Stimulated activated CD8-positive, alpha-beta memory T cell treated with anti-CD3 and anti-CD28 coated beads, Interleukin-15, amount 100 ng/mL, for 1 hour (primary cell): ENCODE measurements at regions not wholly inside any gene's neighbourhood (a gene's known extent, or its start where the extent isn't known, plus 50 kb on each side); places are given as distances from the start of the nearest gene placed in this dataset.

Experiments used
- DNase-seq: peaks from one replicate; pipeline ENCODE4 v3.0.0-alpha.2; 2020; ENCODE audit warnings: low read depth

DNA sequence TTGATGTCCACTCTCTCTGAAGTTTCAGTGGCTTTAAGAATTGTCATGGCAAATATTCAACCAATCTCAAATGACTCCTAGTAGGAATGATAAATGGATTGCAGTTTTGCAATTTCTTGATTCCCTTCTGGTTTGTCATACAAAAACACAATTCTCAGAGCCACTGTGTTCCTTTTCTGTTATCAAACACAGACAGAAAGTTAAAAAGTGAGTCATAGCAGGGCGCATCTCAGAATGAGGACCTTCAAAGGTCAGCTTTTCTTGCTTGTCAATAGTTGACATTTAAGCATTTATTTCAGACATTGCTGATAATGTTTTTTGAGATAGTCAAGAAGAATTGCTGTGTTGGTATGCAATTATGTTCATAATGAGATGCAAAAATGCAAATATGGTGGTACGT lies 405.9 kb downstream of the NR2F2 start:
- DNase-seq = no peak

DNA sequence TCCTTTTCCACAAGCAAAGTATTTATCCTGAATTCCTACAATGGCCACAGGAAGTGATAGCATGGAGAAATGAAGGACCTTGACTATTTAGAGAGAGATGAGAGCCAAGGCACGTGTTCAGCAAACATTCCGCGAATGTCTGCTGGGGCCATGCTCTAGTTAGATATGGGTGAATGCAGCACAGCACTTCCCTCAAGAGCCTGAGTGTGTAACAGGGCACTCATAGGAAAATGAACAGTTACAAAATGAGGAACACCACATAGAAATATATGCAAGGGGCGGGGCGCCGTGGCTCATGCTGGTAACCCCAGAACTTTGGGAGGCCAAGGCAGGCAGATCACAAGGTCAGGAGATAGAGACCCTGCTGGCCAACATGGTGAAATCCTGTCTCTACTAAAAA lies 406.9 kb downstream of the NR2F2 start:
- no peak for DNase-seq

DNA sequence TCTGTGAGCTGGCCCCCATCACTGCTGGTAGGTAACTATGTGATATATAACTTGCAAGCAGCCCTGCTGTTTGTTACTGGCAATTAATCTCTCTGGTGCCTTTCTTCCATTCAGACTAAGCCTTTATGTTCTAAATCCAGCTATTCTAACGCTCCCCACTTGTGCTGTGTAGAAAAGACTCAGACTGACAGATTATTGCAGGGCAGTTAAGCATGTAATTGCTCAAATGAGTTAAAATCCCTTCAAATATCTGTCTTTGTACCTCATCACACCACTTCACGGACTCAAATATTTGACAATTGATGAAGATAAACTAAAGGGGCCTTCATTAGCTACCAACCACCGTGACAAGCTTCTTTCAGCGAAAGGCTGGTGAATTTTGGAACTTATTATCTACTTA lies 416.2 kb downstream of the NR2F2 start:
- DNase-seq = no peak

DNA sequence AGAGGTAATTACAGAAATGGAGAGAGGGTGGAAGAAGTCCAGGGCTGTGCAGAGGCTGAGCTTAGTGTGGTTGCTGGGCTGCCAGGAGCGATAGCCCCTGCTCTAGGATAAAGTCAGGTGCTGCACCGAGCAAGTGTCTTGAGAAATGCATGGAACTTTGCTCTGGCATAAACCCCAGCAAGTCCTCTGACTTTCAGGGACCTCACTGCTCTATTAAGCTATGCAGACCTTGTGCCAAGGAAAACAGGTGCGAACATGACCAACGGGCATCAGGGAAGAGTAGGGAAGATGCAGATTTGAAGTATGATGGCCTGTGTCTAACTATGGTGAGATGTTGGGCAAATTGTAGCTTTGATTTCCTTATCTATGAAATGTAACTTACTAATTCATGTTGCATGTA lies 416.8 kb downstream of the NR2F2 start:
- DNase-seq = no peak

DNA sequence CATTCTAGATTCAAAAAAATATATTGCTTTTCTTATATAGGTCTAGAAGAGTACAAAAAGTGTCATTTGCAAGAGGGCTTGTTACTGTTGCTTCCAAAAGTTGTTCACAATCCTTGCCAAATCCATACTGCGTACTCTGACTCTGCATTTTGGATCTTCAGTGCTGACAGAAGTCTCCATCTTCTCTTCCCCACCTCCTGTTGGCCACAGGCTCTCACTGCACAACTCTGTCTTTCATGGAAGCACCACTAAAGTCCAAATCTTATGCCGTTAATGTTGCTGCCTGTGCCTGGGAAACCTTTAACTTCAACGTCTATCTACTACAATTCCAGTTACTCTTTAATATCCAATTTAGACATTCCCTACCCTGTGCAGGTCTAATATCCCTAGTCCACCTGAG lies 419.9 kb downstream of the NR2F2 start:
- no peak for DNase-seq

DNA sequence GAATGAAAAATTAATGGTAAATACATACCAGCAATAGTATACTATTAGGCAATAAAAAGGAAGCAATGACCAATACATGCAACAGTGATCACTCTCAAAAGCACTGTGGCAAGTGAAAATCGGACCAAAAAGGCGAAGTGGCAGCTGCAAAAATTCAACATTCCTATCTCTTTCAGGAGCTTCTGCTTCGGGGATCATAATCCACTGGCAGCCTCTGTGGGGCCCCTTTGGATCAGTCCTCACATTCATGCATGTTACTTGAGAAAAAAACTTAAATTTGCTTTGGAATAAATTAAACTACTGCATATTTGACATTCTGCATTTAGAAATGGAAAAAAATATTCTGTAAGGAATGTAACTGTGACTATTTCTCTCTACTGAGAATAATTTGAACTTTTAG lies 425.6 kb downstream of the NR2F2 start:
- DNase-seq = no peak

DNA sequence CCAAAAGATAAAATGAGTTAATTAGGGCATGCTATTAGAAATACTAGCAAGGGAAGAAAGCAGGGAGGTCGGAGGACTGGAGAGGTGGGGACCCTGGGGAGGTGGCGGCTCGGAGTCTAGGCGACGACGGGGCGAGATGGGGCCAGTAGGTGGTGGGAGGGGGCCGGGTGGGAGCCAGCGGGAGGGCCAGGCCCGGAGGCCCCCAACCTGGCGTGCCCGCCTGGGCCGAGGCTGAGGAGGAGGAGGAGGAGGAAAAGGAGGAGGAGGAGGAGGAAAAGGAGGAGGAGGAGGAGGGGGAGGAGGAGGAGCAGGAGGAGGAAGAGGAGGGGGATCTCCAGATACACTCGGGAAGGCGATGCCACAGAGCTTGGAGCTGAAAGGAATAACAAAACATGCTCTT lies 426.2 kb downstream of the NR2F2 start:
- no peak for DNase-seq

DNA sequence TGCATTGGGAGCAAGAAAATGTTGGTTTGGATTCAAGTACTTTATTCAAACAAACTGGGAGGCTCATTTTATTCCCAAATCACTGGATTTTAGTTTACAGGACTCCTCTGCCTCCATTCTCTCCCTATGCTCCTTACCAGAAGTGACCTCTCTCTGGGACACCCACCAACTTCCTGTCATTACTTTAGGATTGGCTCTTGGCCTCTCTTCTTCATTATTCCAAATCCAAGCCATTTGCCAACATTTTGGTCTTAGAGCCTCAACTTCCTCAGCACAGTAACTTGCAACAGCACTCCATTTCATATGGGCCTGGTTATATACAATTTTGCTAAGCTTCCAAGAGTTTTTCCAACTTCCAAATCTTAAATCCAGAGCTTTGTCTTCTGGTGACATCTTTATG lies 432.1 kb downstream of the NR2F2 start:
- DNase-seq = no peak

DNA sequence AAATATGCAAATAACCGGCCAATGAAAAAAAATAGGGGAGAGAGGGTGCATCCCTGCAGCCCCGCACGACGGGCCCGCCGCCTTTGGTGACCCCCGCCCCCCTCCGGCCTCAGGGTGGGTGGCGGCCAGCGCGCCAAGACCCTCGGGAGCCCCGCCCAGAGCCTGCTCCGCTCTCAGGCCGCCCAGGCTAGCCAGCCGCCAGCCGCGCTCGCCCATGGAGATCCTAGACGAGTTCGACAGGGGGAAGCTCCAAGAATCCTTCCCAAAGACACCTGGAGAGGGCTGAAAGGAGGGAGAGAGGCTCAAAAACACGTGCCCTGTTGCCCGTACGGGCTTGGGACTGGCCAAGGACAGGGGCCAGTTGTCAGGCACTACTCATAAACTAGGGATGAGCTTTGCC lies 434.0 kb downstream of the NR2F2 start:
- DNase-seq = no peak

DNA sequence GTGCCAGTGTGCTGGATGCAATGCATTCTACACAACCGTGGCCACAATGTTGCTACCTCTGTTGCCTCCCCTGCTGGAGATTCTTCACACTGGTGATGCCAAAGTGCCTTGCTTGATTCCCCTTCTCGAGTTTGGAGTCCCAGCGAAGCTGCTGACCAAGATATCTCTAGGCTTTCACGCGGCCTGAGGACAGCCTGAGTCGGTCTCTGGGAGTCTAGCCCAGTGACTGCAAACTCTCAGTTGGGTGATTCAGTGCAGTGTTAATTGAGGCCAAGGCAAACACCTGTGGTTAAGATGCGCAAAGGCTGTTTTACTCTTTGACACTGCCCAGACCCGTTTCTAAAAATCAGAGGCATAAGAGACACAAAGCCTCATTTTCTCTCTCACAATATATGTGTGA lies 434.4 kb downstream of the NR2F2 start:
- no peak for DNase-seq

DNA sequence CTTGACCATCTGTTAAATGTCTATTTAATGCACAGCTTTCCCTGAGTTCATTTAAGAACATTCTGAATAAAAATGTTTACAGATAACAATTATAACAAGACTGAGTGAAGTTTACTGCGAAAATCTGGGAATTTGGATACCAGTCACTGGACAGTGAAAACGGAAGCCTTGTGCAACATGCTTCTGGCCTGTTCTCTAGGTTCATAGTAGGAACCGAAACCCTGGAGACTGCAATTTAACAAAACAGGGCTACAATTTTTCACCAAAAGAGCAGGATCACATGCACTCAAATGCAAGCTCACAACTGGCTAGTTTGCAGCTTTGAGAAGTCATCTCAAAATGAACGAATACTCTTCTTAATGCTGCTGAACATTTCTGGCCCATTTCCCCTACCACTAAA lies 435.9 kb downstream of the NR2F2 start:
- no peak for DNase-seq

DNA sequence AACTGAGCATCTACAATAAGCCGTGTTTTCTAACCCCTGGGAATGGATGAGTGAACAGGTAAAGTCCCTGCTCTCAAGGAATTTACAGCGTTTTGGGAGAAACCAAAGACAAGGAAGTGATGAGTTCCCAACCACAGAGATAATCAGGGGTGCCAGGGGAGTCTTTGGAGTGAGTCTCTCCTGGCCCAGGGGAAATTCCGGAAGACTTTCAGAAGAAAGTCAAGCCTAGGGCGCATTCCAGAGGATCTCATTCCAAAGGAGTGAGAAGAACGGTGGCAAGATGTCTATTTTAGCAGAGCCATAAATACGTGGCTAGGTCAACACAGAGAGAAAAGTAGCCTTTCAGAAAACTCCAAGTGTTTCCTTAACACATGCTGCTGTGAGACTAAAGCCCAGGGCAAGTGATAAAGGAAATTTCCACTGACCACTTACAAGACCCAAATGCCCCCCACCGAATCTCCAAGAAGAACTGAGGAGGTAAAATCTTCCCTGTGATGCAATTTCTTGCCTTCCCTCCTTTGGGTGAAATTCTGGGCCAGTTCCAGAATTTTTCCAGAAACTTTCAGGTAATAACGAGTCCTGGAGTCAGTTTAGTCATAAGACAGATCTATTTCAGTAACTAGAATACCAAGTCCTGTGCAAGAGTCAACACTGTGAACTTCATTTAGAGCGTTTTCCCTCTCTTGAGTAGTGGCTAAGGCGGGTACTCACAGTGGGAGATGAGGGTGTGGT lies 437.4 kb downstream of the NR2F2 start:
- DNase-seq = no peak

DNA sequence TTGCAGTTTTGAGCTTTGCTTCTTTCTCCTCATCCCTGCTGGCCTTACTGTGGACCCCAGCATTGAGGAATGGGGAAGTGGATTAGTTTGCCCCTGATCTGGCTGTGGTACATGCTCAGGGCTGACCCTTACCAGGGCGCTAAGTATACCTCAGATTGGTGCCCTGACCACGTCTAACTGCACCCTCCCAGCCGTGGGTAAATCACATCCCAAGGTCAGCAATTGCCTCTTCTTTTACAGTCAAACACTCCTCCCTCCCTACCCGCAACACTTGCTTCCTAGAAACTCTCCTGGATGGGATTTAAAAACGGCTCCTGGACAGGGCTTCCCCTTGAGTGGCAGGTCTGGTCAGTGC lies 437.9 kb downstream of the NR2F2 start:
- DNase-seq = no peak

DNA sequence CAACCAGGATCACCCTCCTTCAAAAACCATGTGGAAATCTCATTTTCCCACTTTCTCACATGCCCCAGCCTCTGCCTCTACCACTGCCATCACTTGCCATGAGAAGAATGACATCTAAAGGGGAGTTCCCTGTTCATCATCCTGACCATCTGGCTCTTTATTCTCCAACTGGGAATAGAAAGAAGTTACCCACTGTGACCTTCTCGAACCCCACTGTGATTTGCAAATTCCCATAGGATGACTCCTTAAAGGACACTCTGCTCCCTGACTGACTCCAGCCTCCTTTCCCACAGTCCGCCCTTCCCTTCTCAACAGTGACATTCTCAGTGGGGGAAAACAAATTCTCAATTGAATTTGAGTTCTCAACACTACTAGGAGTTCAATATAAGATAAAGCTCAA lies 440.5 kb downstream of the NR2F2 start:
- DNase-seq = no peak

DNA sequence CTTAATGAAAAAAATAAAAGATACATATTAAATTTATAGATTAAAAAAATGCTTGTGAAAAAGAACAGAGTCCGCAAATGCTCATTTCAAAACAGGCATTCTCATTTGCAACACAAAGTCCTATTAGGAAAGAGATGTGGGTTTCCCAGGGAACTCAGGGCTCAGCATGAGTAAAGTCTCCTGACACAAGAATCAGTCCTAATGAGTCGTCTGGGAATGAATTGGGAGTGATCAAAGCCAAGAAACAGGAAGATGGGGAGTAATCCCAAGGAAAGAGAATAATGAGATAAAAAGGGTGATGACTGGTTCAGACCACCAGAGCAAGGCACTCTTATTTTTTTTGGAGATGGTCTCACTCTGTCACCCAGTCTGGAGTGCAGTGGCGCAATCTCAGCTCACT lies 443.7 kb downstream of the NR2F2 start:
- DNase-seq = no peak

DNA sequence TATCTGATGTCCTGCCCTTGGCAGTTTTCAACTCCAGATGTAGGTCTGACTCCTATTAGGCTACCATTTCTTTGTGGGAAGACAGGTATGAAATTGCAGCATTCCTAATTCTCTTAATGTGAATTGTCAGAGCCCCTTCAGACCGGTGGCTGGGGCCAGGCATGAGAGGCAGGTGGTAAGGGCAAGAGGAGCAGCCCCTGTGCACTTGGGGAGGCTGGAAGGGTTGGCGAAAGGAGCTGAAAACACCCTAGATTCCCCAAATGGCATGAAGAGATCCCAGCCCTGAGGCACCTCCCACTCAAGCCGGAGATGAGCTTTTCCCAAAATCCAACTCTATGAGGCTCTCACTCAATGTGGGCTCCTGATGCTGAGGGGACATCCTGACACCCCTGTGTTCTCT lies 453.2 kb downstream of the NR2F2 start:
- DNase-seq = no peak

DNA sequence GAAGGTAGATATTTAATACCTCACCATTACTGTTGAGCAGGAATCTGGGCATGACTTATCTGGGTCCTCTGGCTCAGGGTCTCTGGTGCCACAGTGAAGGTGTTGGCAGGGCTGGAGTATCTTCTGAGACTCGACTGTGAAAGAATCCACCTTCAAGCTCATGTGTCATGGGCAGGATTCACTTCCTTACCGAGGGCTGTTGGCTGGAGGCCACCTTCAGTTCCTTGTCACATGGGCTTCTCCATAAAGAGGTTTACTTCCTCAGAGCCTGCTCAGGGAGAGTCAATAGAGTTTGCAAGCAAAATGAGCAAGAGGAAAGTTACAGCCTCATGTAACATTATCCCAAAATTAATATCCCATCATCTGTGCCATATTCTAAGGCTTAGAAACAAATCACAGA lies 459.5 kb downstream of the NR2F2 start:
- no peak for DNase-seq

DNA sequence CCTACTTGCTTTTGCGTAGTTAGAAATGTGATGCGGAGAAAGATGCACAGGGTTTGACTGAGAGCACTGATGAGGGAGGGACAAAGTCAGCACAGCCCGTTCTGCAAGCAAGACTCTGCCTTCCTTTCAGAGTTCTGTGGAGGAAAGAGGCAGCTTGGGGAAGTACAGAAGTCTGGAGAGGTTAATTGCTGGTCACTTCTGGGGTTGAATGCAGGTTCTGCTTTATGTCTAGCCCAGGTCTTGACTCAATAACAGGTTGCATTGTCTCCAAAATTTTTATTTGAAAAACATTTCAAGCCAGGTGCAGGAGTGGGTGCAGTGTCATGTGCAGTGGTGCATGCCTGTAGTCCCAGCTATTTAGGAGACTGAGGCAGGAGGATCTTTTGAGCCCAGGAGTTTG lies 461.7 kb downstream of the NR2F2 start:
- no peak for DNase-seq

DNA sequence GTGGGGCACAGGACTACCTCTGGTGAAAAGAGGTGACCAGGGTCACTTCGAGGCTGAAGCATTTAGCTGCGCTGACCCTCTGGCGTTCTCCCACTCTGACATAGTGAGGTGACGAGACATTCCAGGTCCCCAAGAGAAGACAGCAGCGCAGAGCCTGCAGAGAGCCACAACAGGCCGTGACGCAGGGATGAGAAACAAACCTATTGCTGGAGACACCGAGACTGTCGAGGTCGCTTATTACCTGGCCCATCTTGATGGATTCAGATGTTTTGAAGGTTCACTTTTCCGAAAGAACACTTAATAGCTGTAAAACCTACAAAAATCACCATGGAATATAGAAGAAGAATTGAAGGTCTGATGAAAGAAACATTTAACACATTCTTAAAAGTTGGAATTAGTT lies 466.3 kb downstream of the NR2F2 start:
- no peak for DNase-seq

DNA sequence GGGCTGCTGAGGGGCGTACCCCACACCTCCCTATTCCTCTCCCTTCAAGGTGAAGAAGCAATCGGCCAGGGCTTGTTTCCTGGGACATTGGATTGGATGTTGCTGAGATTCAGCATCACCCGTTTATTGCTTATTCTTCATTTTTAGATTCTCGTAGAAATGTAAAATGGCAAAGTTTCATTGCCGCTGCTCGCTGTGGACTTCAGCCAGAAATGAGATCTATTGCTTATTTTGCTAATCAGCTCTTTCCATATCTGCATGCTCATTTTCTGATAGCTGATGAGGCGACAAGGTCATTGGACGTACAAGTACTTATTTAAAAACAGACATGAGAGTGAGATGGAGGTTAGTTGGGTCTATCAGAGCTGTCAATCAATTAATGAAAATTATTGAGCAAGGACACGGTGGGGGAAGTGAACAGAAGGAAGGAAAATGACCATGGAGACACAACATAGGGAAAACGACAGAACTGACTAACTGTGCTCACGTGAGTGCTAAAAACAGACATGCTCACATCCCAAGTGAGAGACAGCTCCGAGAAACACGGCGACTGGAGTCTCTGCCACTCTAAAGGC lies 471.2 kb downstream of the NR2F2 start:
- no peak for DNase-seq

DNA sequence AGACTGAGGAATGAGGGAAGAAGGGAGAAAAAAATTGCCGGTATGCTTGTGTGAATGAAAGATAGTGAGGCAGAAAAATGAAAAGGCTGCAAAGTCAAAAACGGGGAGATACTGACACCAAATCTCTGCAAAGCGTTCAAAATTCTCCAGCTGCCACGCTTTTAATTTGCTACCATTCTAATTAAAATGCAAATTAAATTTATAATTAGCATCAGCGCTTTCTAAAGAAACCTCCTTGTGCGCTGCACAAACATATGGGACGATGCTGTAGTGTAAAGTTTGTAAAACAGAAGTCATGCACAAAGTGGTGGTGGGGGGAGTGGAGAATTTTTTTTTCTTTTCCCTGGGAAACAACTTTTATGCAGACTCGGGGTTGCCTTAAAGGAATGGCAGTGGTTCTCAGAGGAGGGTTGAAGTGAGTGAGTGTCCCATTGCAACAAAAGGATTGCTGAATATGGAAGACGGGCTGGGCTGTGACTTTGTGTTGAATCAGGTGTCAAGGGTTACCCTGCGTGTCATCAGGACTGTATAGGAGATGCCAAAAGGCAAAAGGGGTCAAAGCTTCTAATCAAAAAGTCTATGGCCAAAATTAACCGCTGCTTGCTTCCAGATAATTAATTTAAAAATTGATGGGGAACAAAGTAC lies 472.2 kb downstream of the NR2F2 start:
- no peak for DNase-seq

DNA sequence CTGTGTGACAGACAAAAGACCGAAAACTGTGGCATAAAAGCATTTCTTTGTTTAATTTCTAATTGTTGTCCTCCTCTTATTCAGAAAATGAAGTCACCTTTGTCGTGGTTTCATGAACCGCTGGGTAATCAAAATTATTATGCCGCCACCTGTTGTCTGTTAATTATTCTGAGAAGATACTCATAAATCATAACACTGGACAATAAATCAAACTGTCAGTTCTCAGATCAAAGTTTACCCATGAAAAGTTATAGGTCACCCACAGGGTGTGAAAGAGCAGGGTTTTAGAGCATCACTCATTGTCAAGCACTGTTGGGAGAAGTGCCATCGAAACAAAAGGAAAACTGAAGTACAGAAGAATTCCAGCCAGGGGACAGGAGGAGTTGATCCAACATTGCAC lies 474.3 kb downstream of the NR2F2 start:
- no peak for DNase-seq

DNA sequence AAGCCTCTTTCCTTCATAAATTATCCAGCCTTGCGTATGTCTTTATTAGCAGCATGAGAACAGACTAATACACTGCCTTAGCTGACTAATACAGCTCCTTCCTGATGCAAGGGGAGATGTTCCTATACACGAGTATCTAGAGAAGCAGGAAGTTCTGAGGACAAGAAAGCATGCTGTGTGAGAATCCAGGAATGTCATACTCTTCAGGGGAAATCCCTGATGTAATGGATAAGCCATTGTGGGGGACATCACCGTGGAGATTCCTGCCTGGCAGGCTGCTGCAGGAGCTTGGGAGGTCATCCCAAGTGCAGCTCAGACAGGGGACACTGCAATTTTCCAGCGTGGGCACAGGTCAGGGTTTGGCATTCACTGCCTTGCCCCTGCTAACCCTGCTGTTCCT lies 476.9 kb downstream of the NR2F2 start:
- DNase-seq = no peak

DNA sequence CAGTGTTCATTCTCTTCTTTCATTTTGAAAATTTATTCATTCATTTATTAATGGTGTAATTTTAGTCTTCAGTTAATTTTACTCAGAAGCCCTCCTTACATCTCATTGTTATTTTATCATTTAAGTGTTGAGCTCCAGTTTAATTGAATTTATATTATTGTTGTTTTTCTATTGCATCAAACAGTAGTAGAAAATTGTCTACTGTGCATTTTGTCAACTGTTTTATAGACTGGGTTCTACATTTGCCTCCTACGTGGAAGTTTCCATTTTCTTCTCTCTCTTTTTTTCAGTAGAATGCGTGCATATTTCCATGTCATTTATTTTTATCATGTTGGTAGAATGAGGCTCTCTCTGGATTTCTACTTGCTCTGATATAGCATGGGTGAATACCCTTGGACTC lies 487.4 kb downstream of the NR2F2 start:
- DNase-seq = no peak
